Liver (tissue), 3 donors: ENCODE measurements at regions not wholly inside any gene's neighbourhood (a gene's known extent, or its start where the extent isn't known, plus 50 kb on each side); places are given as distances from the start of the nearest gene placed in this dataset.

Source experiments
- GABPA ChIP-seq, 2 donors: IDR thresholded peaks in 1 of 2; conservative IDR thresholded peaks in 1 of 2; 2 replicates each; pipeline ENCODE4 v1.6.1; 2016; ENCODE audit warnings: antibody characterized with exemption in 2 of 2, mild to moderate bottlenecking in 1 of 2, moderate library complexity in 1 of 2
- HNF4G ChIP-seq: IDR thresholded peaks from 2 replicates; pipeline ENCODE4 v1.6.1; 2016; ENCODE audit warnings: antibody characterized with exemption
- RAD21 ChIP-seq, 2 donors: IDR thresholded peaks; 2 replicates each; pipeline ENCODE4 v1.6.1; 2016; ENCODE audit warnings: antibody characterized with exemption in 2 of 2, mild to moderate bottlenecking in 2 of 2
- RXRA ChIP-seq, 2 donors: IDR thresholded peaks; 2 replicates each; pipeline ENCODE4 v1.6.1; 2017 to 2018; ENCODE audit warnings: antibody characterized with exemption in 2 of 2, mild to moderate bottlenecking in 1 of 2
- TAF1 ChIP-seq: conservative IDR thresholded peaks from 2 replicates; pipeline ENCODE4 v1.6.1; 2016; ENCODE audit warnings: antibody characterized with exemption, mild to moderate bottlenecking
- YY1 ChIP-seq: IDR thresholded peaks from 2 replicates; pipeline ENCODE4 v1.6.1; 2016; ENCODE audit warnings: antibody characterized with exemption, mild to moderate bottlenecking
- TF ChIP-seq, protein P1 (sequence below): fragments of 150-350 bp; IDR thresholded peaks from 2 replicates; pipeline ENCODE4 v1.5.1; 2017; ENCODE audit warnings: improper control_type of control experiment, low read depth, low read length; ENCODE audit not compliant: missing input control
- TF ChIP-seq, protein P2 (sequence below): IDR thresholded peaks from 2 replicates; pipeline ENCODE4 v1.6.1; 2016; ENCODE audit warnings: antibody characterized with exemption
- TF ChIP-seq, protein P3 (sequence below): IDR thresholded peaks from 2 replicates; pipeline ENCODE4 v1.6.1; 2016; ENCODE audit warnings: antibody characterized with exemption
- donor health status: healthy.
- donor health status: healthy.

DNA sequence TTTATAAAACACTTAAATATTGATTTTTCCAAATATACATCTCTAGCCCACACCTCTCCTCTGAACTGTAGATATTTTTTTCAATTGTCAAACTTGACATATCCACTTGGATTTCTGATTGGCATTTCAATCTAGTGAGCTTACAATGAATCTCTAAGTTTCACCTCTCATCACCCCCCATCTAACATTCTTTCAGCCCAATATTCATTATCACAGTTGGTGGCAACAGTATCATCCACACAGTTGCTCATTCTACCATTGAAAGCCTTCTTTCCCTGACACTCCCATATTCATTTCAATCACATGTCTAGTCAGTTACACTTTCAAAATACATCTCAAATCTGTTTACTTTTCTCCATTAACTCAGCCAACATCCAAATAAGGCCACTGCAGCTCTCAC, 385.2 kb downstream of the PCDH20 start:
- TF ChIP-seq, protein P1, sequence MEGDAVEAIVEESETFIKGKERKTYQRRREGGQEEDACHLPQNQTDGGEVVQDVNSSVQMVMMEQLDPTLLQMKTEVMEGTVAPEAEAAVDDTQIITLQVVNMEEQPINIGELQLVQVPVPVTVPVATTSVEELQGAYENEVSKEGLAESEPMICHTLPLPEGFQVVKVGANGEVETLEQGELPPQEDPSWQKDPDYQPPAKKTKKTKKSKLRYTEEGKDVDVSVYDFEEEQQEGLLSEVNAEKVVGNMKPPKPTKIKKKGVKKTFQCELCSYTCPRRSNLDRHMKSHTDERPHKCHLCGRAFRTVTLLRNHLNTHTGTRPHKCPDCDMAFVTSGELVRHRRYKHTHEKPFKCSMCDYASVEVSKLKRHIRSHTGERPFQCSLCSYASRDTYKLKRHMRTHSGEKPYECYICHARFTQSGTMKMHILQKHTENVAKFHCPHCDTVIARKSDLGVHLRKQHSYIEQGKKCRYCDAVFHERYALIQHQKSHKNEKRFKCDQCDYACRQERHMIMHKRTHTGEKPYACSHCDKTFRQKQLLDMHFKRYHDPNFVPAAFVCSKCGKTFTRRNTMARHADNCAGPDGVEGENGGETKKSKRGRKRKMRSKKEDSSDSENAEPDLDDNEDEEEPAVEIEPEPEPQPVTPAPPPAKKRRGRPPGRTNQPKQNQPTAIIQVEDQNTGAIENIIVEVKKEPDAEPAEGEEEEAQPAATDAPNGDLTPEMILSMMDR = no peak
- TF ChIP-seq GABPA (IDR thresholded peaks at IDR 0.05 in 1 of 2, conservative IDR thresholded peaks at IDR 0.05 in 1 of 2) (no peak), RXRA (IDR thresholded peaks at IDR 0.05) (no peak), TAF1 (no peak), HNF4G (no peak), YY1 (no peak), RAD21 (IDR thresholded peaks at IDR 0.05) (no peak)
- TF ChIP-seq, protein P2, sequence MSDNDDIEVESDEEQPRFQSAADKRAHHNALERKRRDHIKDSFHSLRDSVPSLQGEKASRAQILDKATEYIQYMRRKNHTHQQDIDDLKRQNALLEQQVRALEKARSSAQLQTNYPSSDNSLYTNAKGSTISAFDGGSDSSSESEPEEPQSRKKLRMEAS = no peak
- TF ChIP-seq, protein P3, sequence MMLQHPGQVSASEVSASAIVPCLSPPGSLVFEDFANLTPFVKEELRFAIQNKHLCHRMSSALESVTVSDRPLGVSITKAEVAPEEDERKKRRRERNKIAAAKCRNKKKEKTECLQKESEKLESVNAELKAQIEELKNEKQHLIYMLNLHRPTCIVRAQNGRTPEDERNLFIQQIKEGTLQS = no peak
